NCI-H2227 (cell line): ENCODE measurements at regions not wholly inside any gene's neighbourhood (a gene's known extent, or its start where the extent isn't known, plus 50 kb on each side); places are given as distances from the start of the nearest gene placed in this dataset.

Source experiments
- DNase-seq: peaks from one replicate; lab custom pipeline; 2025; ENCODE audit not compliant: unreplicated experiment; lab: John Stamatoyannopoulos, UW

DNA sequence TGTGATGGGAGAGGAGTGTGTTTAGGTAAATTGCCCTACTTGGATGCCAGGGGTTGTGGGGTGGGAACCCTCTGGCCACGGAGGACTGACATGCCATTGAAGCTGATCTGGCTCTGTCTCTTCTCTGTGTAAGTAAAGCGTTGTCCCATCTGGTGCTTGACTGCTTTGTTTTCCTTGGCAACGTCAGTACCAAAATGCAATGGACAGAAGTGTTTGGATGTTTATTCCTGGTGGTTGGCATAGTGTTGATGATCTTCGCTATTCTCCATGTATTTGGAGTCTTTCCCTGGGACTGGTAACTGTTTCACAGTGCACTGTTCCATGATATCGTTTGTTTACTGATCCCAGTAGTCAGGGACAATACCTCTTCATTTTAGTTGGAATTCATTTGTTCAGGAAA, 130.5 kb upstream of the MCTP2 start:
- no peak for DNase-seq

DNA sequence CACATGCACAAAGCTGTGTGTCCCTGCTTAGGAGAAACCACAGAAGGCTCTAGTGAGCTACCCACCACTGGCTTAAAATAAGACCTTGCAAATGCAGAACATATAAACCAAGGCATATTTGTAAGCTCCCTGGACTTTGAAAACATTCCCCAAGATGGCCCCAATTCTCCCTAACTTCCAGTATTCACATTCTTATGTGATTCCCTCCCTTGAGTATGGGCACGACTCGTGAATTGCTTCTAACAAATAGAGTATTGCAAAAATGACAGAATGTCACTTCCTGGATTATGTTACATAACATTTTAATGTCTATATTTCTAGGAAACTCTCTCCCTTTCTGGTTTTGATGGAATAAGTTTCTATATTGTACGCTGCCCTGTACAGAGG, 131.8 kb upstream of the MCTP2 start:
- DNase-seq = no peak

DNA sequence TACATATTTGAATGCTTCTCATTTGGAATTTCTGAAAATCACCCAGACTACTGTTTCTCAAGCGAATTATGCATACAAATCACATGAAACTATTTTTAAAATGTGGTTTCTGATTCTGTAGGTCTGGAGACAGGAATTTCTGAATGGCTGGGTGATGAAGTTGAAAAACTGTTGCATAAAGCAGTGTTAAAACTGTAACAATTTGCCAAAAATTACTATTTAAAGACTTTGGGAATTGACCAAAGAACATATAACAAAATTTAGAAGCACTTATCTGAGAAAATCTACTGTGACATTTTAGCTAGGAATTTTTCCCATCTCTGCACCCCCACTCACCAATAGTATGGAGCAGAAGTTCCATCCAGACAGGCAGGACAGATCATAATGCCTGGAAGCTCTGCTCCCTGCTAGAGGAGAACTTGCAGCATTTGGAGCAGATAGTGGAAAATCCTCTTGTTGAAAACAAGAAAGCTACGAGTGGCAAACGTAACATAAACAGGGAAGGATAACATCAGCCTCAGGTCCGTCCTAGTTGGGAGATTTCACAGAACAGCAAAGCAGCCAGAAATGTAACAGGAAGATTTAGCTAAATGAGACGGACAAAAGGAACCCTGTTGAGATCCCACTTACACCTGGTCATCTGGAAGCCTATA, 132.3 kb upstream of the MCTP2 start:
- DNase-seq = no peak

DNA sequence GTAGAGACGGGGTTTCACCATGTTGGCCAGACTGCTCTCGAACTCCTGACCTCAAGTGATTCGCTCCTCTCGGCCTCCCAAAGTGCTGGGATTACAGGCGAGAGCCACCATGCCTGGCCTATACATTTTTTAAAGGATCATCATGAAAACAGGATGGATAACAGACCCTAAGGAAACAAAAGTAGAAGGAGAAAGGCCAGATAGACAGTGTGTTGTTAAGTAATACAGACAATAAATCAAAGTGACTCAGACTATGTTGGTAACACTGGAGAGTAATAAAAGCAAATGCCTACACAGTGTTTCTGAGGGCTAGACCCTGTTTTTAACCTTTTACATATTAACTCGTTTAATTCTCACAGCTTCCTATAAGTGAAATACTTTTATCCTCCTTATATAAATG, 133.8 kb upstream of the MCTP2 start:
- DNase-seq = no peak

DNA sequence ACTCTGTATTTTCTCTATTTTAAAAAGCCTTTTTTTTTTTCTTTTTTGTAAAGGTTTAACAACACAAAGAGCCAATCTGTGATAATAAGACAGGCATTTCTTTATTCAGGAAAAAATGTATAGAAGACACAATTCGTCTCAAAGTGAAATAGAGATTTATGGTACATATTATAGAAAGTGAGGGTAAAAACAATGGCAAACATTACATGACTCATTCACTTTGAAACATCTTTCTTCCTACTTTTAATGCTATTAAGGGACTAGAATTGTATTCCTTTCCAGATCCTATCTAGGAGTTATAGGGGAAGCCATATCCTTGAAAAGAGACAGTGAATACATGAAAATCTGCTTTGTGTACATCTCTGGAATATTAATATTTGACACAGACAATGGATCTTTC, 137.1 kb upstream of the MCTP2 start:
- DNase-seq = no peak

DNA sequence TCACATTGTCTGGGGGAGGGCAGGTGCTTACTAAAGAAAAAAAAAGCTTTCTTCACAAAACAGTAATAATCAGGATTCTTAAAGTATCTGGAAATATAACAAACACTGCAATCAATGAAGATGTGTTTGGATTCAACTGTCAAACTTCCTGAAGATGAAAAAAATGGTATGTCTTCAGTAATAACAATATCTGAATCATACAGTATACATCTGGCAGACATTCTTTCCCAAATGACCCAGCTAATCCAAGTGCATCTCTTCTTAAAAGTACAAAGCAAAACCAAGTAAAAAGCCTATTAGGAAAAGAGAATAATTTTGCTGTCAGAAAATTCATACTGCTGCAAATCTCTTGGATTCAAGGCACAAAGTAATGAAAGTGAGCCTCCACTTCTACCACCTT, 145.0 kb upstream of the MCTP2 start:
- DNase-seq = no peak

DNA sequence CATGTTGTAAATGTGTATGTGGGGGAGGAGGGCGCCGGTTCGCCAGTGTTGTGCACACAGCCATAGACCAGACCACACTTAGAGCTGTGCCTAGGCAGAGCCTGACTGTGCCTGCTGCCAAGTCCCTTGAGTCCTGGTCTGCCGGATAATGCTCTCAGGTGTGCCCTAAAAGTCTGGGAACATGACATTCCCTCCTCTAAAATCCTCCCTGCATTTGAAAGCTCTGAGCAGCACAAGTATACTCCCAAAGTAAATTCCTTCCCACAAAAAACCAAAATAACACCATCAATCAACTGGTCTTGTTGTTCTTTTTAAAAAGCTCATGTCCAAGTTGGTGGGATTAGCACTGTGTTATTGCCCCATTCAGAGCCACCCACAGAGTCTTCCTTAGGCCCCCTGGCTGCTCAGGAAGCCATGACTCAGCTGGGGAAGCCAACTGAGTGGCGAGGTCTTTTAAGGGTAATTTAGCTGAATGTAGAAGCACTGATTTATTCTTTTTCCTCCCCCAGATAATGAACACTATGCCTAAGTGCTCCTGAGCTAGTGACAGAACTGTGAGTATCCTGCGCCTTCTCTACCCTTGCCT, 147.8 kb upstream of the MCTP2 start:
- peak; percentile 77 for DNase-seq

DNA sequence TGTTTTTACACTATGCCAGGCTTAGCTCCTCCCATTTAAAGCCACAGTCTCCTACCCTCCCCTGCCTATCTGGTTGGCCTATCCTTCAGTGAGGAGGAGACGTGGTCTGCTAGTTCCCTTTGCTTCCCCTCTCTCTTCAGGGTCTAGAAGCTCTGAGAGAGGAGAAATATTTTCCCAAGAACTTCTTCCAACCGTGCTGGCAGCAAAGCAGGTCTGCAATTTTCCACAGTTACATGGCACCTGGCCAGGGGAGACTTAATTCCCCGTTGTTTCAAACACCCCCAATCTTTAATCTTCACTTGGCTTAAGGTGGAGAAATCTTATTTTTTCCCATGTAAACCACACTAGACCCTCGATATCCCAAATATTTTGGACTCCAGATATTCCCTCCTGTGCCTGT, 149.5 kb upstream of the MCTP2 start:
- DNase-seq = no peak

DNA sequence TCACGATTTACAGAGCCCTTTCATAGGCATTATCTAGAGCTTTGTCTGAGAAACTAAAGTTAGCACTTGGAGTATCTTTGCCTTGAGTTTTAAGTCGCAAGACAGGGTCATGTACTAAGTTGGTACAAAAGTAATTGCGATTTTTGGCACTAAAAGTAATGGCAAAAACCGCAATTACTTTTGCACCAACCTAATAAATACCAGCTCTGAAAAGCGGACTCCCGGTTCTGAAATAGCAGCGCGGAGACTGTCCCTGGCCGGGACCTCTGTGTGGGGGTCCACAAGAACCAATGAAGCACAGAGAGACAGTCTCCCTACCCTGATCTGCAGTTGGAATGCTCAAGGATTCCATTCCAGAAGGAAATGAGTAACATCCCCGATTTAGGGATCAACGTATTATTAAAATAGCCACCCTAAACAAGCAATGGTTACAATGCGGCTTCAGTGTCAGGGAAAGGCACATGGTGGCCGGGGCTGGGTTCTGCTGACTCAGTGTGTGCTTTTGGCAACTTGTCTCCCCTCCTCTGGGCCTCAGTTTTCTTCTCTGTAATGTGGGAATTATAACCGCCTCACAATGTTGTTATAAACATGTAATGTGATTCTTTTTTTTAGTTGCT, 150.3 kb upstream of the MCTP2 start:
- no peak for DNase-seq

DNA sequence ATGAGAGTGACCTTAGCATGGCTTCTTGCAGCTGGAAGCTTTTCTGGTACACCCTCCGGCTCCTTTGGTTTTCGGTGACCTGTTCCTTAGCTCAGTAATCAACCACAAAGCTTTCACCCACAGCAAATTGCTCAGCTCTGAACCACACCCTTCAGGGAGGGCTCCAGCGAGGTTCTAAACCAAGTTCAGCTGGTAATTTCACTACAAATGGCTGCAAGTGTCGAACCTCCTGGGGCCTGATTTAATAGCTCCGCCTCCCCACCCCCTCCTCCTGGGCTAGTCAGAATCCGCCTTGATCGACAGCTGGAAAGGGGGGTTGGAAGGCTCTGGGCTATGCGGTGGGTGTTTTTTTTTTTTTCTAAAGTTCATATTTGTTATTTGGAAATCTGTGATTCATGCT, 150.9 kb upstream of the MCTP2 start:
- DNase-seq = peak; percentile 36

DNA sequence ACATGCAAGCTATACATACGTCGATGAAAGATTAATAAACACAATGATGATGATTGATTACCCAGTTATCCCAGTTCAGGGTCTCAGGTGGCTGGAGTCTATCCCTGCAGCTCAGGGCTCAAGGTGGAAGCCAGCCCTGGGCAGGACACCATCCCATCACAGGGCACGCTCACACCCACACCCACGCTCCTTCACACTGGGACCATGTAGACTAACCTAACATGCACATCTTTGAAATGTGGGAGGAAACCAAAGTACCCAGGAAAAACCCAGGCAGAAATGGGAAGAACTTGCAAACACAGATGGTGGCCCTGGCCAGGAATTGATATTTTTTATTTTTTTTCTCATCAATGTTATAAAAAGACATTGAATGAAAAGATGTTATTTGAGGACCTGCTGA, 151.4 kb upstream of the MCTP2 start:
- DNase-seq = no peak

DNA sequence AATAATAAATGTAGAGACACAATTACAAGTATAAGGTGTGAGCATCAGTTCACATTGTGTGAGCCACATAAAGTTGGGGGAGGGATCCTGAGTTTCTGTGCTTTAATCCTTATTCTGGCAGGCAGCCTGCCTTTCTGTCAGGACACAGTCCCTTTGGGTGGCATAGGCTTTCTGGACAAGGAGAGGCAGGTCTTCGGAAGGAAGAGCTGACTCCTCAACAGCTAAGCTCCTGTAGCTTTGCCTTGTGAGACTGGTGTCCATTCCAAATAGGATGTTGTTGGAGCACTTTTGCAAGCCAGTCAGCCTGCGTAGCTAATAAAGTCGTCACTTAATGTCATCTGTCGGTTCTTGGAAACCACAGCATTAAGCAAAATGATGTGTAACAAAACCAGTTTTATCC, 151.9 kb upstream of the MCTP2 start:
- no peak for DNase-seq

DNA sequence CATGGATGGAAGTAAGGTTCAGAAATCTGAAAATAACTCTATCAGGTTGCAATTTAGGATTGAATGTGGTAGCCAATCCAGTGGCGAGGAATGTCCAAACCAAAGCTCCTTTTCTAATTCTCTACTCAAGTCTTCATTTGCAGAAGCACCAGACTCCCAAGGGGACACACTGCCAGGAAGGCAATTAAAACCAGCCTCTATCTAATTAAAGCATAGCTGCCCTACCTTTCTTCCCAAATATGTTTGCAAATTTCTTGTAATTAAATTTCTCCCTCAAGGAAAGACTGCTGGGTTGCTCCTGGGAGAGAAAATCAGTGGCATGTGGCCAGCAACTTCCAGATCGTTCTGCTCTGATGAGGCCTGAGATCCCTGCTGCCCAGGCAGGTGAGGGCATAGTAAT, 153.4 kb upstream of the MCTP2 start:
- DNase-seq = no peak

DNA sequence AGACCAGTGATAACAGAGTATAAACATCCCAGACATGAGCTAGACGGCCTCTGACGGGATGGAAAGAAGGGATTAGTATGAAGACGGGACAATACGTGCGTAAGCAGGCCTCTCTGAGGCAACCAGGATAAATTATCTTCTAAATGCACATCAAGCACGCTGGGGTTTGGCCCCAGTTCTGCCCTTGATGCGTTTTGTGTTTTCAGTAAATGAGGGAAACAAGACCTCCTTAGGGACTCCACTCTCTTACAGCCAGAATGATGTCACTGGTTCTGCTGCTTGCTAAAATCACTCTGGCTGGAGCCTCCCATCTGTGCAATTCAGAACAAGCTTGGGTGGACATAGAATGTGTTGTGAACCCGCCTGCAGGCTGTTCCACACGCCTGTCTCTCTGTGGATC, 156.0 kb upstream of the MCTP2 start:
- DNase-seq = peak; percentile 57

DNA sequence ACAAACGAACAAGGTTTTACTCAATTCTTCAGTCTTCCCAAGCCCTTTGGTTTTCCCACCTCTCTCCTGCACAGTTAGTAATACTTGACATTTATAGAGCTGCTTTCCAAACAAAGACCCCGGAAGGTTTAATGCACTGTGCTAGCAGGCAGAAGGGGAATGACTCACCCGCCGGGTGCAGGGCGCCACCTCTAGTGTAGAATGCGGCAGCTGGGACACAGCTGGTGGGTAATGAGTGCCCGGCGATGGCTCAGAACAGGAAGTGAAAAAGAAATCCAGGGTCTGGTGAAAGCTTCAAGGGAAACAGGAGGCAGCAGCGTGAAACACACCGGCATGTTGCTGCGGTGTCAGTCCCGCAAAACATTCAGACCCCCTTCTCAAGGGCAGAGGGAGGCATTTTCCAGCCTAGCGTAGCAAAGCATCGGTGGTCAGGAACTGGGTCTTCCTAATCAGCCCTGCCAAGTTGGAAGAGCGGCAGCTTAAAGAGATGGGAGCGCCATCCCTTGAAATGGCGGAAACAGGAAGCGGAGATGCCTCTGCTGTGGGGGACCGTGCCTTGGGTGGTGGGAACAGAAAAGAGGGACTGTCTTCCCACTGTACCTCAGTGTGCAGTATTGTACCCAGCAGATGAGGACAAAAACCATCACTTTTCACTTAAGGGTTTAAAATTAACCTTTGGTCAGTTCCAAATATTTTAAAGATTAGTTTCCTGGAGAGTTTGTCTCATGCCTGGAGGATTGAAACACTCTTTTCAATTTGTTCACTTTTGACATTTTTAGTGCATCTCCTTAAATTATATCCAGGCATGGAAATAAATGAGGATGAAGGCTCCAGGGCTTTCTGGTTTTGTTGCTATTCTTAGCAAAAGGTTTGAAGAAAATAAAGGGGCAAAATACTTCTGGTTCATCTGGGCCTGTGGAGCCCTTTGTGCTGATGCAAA, 160.7 kb upstream of the MCTP2 start:
- peak; percentile 76 for DNase-seq

DNA sequence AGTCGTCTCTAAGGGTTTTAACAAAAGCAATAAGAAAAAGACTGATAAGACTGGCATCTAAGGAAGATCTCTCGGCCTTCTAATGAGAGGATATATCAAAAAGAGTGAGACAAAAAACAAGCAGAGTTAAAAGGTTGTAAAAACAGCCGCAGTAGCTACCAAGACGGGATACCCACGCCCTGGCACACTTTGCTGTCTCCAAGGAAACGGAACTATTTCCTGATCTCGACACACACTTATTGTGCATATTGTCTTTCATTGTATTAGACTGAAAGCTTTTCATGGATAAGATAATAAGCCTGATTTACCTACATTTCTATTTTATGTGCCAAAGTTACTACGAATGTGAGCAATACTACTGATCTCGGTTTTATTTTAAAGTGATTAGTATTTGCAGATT, 161.5 kb upstream of the MCTP2 start:
- peak; percentile 12 for DNase-seq

DNA sequence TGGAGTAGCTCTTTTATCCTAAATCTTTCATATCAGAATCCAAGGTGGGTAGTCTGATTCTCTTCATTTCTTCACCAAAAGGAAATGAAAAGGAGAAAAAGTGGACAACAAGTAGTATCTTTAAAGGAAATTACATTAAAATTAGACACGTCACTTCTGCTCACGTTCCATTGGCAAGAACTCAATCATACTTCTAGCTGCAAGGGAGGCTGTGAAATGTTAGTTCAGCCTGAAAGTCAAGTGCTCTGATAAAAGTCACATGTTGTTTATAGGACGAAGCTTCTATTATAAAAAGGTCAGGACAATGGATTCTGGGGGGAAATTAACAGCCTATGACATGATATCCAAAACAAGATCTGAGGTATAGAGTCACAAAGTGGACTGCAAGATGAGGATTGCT, 164.6 kb upstream of the MCTP2 start:
- no peak for DNase-seq

DNA sequence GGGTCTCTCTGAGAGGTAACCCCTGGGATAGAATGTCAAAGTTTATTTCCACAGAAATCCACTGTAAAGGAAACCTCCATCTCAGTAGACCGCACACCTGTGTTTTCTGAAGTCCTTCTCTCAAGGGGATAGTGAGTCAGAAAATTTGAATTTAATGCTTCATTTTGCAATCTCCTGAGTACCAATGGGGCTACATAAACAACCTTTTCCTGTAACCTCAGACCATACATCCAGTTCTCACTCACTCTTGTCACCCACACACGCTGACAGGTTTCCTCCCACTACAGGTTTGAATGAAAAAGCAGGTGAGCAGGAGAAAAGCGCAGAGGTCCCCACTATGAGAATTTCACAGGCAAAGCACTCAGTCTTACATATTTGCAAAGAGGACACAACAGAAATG, 165.3 kb upstream of the MCTP2 start:
- DNase-seq = no peak

DNA sequence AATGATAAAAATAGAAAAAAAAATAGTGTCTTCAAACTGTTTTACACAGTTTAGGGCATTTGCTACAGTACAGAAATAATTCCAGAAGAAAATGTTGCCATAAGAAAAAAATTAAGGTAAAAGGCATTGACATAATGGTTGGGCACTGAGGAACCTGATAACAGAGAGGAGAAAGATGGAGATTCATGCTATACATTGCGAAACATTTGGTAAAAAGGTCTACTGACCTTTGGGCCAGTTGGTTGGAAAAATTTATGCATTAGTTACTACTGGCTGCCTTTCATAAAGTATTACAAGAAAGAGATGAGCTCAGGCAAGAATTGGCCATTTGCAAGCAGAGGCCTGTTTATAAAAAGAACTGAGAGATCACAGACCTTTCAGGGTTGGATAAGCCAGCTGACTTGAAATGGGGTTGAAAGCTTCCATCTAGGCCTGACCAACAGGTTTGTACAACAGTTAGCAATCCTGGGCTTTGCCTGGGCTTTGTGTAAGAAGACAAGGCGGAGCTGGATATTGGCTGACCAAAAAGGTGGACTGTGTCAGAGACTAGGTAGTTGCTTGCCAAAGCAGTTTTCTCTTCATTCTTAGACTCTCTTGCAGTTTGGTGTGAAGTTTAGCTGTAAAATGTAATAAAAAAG, 166.6 kb upstream of the MCTP2 start:
- no peak for DNase-seq

DNA sequence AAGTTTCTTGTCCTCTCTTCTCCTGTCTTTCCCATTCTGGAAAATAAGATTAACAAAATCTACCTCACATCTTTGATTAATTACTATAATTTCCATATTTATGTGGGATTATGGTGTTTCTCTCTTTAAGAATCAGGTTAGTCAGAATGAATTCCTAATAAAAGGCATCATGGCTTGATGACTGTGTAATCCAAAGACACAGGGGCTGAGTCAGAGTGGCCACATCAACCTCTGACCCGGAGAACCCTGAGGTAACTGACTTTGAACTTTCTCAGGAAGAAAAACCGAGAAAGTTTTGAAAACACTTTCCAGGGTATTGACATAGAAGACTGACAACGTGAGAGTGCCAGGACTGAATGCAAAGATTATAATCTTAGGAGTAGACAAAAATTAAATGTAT, 170.3 kb upstream of the MCTP2 start:
- DNase-seq = no peak

DNA sequence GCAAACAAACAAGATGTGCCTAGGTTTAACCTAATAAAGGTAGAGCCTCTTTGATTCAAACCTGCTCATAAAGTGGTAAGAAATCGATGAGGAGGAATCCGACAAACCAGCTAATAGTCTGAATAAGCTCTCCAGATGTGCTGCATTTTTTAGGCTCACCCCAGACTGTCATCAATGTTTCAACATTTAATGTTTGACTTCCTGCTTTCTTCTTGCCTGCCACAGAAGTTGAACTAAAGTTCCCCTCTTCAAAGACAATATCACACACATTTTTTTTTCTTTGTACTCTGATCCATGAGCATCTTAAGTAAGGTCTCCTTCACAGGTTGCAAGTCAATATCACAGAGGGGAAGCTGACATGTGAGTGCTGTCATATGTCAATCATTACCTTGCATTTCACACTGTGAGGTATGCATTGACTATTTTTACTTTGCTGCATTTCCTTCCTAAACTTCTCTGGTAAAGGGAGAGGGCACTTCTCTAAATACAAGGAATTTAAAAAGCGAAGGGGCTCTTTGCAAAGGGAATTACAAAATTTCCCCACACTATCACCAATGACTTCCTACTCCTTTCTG, 172.3 kb upstream of the MCTP2 start:
- DNase-seq = no peak
